Testis (tissue), 2 donors: ENCODE measurements at regions not wholly inside any gene's neighbourhood (a gene's known extent, or its start where the extent isn't known, plus 50 kb on each side); places are given as distances from the start of the nearest gene placed in this dataset.

Experiments
- DNase-seq: peaks from one replicate; pipeline ENCODE4 v3.0.0-alpha.2; 2019
- H3K27ac ChIP-seq, 2 donors: fragments of 200-600 bp; sonication (generic); one replicate each; pipeline ENCODE4 v1.5.1; 2019
- H3K27me3 ChIP-seq: fragments of 200-600 bp; sonication (generic); one replicate; pipeline ENCODE4 v1.5.1; 2019
- H3K36me3 ChIP-seq: fragments of 200-600 bp; sonication (generic); one replicate; pipeline ENCODE4 v1.5.1; 2017; ENCODE audit warnings: low read depth; ENCODE audit errors: missing control alignments
- H3K4me1 ChIP-seq: fragments of 200-600 bp; sonication (generic); one replicate; pipeline ENCODE4 v1.5.1; 2019
- H3K4me3 ChIP-seq, 2 donors: fragments of 200-600 bp; sonication (generic); one replicate each; pipeline ENCODE4 v1.5.1; 2017 to 2019
- H3K9me3 ChIP-seq: fragments of 200-600 bp; sonication (generic); one replicate; pipeline ENCODE4 v1.5.1; 2017
- POLR2A ChIP-seq: fragments of 450-650 bp; IDR thresholded peaks from one replicate; pipeline ENCODE4 v1.6.1; 2017; ENCODE audit warnings: antibody characterized with exemption, mild to moderate bottlenecking, moderate library complexity
- WGBS, 2 donors: methylation state at CpG; one replicate each; pipeline ENCODE4 v1.1.5; 2018; 5-methylcytosine and 5-hydroxymethylcytosine counted together
- intact Hi-C: fragments of 100-400 bp; cut with DNase I; formaldehyde crosslinking; loops from one replicate; pipeline ENCODE4 v1.15.1; 2023; ENCODE audit warnings: low total_unique reads
- TF ChIP-seq, protein P1 (sequence below), 3 experiments: fragments of 450-650 bp in 2 of 3; fragments of 200-600 bp in 1 of 3; sonication (generic) in 1 of 3; IDR thresholded peaks; one replicate each; pipeline ENCODE4 v1.5.1; 2016 to 2019; ENCODE audit warnings: antibody characterized with exemption in 3 of 3, mild to moderate bottlenecking in 2 of 3, moderate library complexity in 1 of 3

DNA sequence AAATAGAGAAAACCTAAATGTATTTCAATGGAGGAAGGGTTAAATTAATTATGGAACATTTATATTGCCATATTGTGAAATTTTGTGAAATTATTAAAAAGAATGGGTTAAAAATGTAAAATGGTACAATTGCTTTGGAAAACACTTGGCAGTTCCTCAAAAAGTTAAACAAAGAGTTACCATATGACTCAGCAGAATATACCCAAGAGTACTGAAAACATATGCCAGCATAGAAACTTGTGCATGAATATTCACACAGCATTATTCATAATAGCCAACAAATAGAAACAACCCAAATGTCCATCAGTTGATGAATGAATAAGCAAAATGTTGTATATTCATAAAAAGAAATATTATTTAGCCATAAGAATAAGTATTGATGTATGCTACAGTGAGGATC lies 181.0 kb upstream of the MAST4 start:
- DNase-seq: no peak
- Histone ChIP-seq H3K27ac (no peak overlapping the region), H3K27me3 (no peaks in the 10 kb centered on the region), H3K9me3 (no peaks in the 10 kb centered on the region), H3K4me3 (no peak overlapping the region), H3K36me3 (no peaks in the 10 kb centered on the region), H3K4me1 (no peaks in the 10 kb centered on the region)
- TF ChIP-seq, protein P1, sequence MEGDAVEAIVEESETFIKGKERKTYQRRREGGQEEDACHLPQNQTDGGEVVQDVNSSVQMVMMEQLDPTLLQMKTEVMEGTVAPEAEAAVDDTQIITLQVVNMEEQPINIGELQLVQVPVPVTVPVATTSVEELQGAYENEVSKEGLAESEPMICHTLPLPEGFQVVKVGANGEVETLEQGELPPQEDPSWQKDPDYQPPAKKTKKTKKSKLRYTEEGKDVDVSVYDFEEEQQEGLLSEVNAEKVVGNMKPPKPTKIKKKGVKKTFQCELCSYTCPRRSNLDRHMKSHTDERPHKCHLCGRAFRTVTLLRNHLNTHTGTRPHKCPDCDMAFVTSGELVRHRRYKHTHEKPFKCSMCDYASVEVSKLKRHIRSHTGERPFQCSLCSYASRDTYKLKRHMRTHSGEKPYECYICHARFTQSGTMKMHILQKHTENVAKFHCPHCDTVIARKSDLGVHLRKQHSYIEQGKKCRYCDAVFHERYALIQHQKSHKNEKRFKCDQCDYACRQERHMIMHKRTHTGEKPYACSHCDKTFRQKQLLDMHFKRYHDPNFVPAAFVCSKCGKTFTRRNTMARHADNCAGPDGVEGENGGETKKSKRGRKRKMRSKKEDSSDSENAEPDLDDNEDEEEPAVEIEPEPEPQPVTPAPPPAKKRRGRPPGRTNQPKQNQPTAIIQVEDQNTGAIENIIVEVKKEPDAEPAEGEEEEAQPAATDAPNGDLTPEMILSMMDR (IDR thresholded peaks at IDR 0.05): no peak
- TF ChIP-seq POLR2A: no peak
- intact Hi-C loops: no loop called here

DNA sequence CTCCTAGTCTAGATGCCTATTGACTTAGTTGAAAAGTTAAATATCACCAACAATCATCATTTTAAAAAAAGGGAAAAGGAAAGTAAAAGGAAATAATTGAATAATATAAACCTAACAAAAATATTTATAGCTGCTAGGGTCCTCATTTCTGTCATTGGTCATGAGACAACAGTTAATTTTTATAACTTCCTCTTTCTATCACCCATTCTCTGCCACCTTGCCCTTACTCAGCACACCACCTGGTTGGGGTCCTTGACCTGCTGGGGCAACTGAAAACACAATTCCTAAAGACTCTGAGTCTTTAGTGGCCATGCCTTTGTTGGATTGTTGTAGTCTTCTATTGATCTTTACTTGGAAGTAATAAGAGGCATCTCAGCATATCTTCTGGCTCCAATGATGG lies 179.5 kb upstream of the MAST4 start:
- no peak for DNase-seq
- Histone ChIP-seq H3K4me1 (no peaks in the 10 kb centered on the region), H3K9me3 (no peaks in the 10 kb centered on the region), H3K36me3 (no peaks in the 10 kb centered on the region), H3K27me3 (no peaks in the 10 kb centered on the region), H3K4me3 (no peak overlapping the region), H3K27ac (no peak overlapping the region)
- intact Hi-C loops: no loop called here
- TF ChIP-seq POLR2A: no peak
- TF ChIP-seq, protein P1 (IDR thresholded peaks at IDR 0.05): no peak

DNA sequence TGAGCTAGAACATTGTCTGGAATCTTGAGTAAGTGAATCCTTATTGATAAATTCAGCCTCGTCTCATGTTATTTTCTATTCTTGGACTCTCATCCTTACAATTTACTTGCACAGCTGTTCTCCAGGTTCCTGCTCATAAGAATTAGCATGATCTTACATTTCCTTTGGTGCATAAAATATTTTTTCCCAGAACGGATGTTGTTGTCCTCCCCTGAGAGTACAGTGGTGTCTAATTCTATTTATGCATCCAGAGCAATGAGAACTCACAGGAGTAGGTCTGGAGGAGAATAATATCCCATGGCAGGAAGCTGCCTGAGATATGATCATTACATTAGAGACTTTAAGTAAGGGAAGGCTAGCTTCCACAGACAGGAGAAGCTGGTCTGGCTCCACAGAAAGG lies 178.4 kb upstream of the MAST4 start:
- no peak overlapping the region for H3K27ac ChIP-seq
- intact Hi-C loops: no loop called here

DNA sequence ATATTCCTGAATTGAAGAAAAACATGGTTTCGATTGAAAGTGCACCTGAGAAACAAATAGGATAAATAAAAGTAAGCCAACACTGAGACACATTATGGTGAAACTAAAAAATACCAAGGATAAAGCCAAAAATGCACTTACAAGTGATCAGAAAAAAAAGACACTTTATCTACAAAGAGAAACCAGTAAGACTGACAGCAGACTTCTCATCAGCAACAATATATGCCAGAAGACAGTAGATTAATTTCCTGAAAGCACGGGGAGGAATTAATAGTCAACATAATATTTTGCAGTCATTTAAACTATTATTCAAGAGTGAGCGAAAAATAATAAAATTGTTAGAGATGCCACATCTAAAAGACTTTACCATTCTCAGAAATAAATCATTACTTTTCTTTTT lies 172.7 kb upstream of the MAST4 start:
- H3K4me3 ChIP-seq: no peak overlapping the region
- H3K27me3 ChIP-seq: no peaks in the 10 kb centered on the region
- H3K9me3 ChIP-seq: no peaks in the 10 kb centered on the region
- TF ChIP-seq, protein P1 (IDR thresholded peaks at IDR 0.05): no peak
- DNase-seq: no peak
- intact Hi-C loops: no loop called here
- WGBS, 2 donors: 99 to 100% methylated on average over 3 of the region's 3 CpGs
- no peaks in the 10 kb centered on the region for H3K4me1 ChIP-seq
- H3K36me3 ChIP-seq: no peaks in the 10 kb centered on the region
- no peak overlapping the region for H3K27ac ChIP-seq

More for the DNA sequence above, 178.4 kb upstream of the MAST4 start:
- Histone ChIP-seq H3K36me3 (no peaks in the 10 kb centered on the region), H3K9me3 (no peaks in the 10 kb centered on the region), H3K4me1 (no peaks in the 10 kb centered on the region), H3K27me3 (no peaks in the 10 kb centered on the region), H3K4me3 (no peak overlapping the region)
- TF ChIP-seq POLR2A: no peak
- TF ChIP-seq, protein P1 (IDR thresholded peaks at IDR 0.05): no peak
- DNase-seq: no peak
- WGBS, 2 donors: 49 to 55% methylated on average over 2 of the region's 2 CpGs

DNA sequence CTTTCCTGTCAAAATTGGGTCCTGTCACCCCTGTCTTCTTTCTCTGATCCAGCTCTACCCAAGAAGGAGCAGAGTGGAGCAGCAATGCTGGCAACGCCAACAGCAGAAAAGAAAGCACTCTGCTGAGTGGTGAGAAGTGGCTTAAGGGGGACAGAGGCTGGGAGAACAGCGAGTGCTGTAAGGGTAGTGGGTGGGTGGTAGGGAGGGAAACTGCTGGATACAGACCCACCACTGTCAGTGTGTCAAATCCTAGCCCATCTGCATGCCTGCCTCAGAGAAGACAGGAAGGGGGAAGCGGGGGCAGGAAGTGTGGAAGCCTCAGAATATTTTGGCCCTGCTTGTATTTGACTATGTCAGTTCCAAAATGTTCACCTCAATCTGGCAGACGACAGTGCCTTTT lies 170.4 kb upstream of the MAST4 start:
- H3K4me3 ChIP-seq: no peak overlapping the region
- no peaks in the 10 kb centered on the region for H3K9me3 ChIP-seq
- H3K4me1 ChIP-seq: no peaks in the 10 kb centered on the region
- TF ChIP-seq POLR2A: no peak
- TF ChIP-seq, protein P1 (IDR thresholded peaks at IDR 0.05): no peak
- H3K36me3 ChIP-seq: no peaks in the 10 kb centered on the region
- intact Hi-C loops: no loop called here
- WGBS, 2 donors: 84 to 91% methylated on average over 4 of the region's 4 CpGs
- no peak for DNase-seq
- no peaks in the 10 kb centered on the region for H3K27me3 ChIP-seq
- no peak overlapping the region for H3K27ac ChIP-seq
